Mesendoderm (in vitro differentiated cells): ENCODE measurements at regions not wholly inside any gene's neighbourhood (a gene's known extent, or its start where the extent isn't known, plus 50 kb on each side); places are given as distances from the start of the nearest gene placed in this dataset.
A peak's percentile ranks its signal among the peaks of the same experiment; 100 is the strongest.

Experiments used
- DNase-seq: peaks from one replicate; pipeline ENCODE4 v3.0.0; 2013
- H2AK5ac ChIP-seq: 2 replicates; pipeline ENCODE4 v1.6.1; 2013; ENCODE audit warnings: low read length, inconsistent platforms
- H2BK120ac ChIP-seq: 2 replicates; pipeline ENCODE4 v1.6.1; 2013; ENCODE audit warnings: low read depth, mild to moderate bottlenecking, low read length, moderate library complexity, mixed read lengths
- H2BK15ac ChIP-seq: replicated peaks from 2 replicates; pipeline ENCODE4 v1.6.1; 2013; ENCODE audit warnings: low read depth, mild to moderate bottlenecking, moderate library complexity
- H2BK5ac ChIP-seq: 2 replicates; pipeline ENCODE4 v1.6.1; 2013; ENCODE audit warnings: low read length, inconsistent platforms
- H3K18ac ChIP-seq: 2 replicates; pipeline ENCODE4 v1.6.1; 2013; ENCODE audit warnings: mild to moderate bottlenecking, low read length, mixed read lengths
- H3K23ac ChIP-seq: one replicate; pipeline ENCODE4 v1.6.1; 2013; ENCODE audit warnings: low read length
- H3K27ac ChIP-seq: 2 replicates; pipeline ENCODE4 v1.5.1; 2013; ENCODE audit warnings: low read depth, mild to moderate bottlenecking, inconsistent platforms, low read length, moderate library complexity
- H3K27me3 ChIP-seq: 2 replicates; pipeline ENCODE4 v1.6.1; 2013; ENCODE audit warnings: low read length, control low read depth, mild to moderate bottlenecking, inconsistent platforms; ENCODE audit not compliant: insufficient read depth, poor library complexity
- H3K36me3 ChIP-seq: 2 replicates; pipeline ENCODE4 v1.6.1; 2013; ENCODE audit warnings: low read length, inconsistent platforms; ENCODE audit not compliant: control insufficient read depth, insufficient read depth
- H3K4ac ChIP-seq: one replicate; pipeline ENCODE4 v1.6.1; 2013; ENCODE audit warnings: low read depth, mild to moderate bottlenecking, low read length, moderate library complexity
- H3K4me1 ChIP-seq: 2 replicates; pipeline ENCODE4 v1.6.1; 2013; ENCODE audit warnings: low read depth, low read length, inconsistent platforms; ENCODE audit not compliant: control insufficient read depth
- H3K4me2 ChIP-seq: 2 replicates; pipeline ENCODE4 v1.6.1; 2013; ENCODE audit warnings: low read length
- H3K4me3 ChIP-seq: 2 replicates; pipeline ENCODE4 v1.5.1; 2013; ENCODE audit warnings: mild to moderate bottlenecking, low read length
- H3K56ac ChIP-seq: one replicate; pipeline ENCODE4 v1.6.1; 2013; ENCODE audit warnings: low read length
- H3K79me1 ChIP-seq: 2 replicates; pipeline ENCODE4 v1.6.1; 2013; ENCODE audit warnings: low read length, inconsistent platforms
- H3K79me2 ChIP-seq: 2 replicates; pipeline ENCODE4 v1.6.1; 2013; ENCODE audit warnings: mild to moderate bottlenecking, low read length; ENCODE audit not compliant: control insufficient read depth, insufficient read depth
- H3K9ac ChIP-seq: 2 replicates; pipeline ENCODE4 v1.6.1; 2013; ENCODE audit warnings: low read length, inconsistent platforms
- H4K5ac ChIP-seq: one replicate; pipeline ENCODE4 v1.6.1; 2013; ENCODE audit warnings: low read length
- H4K8ac ChIP-seq: one replicate; pipeline ENCODE4 v1.6.1; 2013; ENCODE audit warnings: low read depth, mild to moderate bottlenecking, control low read depth, low read length, moderate library complexity
- WGBS: extraction: QIAGEN DNeasy Blood & Tissue Kit; methylation state at CpG from one replicate; pipeline ENCODE4 v1.1.7; 2013; ENCODE audit warnings: low lambda C conversion rate, missing lambda C conversion rate; ENCODE audit not compliant: insufficient coverage; ENCODE audit errors: extremely low coverage; 5-methylcytosine and 5-hydroxymethylcytosine counted together

DNA sequence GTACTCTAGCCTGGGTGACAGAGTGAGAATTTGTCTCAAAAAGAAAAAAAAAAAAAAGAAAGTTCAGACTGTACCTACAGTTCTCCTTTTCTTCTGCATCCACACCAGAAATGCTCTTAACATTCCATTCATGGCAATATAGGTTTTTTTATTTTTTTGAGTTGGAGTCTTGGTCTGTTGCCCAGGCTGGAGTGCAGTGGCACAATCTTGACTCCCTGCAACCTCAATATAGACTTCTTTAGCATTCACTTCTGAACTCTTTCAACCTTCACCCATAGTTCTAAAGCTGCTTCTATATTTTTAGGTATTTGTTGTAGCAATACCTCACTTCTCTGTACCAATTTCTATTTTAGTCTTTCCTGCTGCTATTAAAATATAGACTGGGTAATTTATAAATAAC, 1095.7 kb downstream of the FLRT2 start:
- DNase-seq = no peak
- H3K4me2 ChIP-seq = no peak overlapping the region
- H4K5ac ChIP-seq = no peak overlapping the region
- no peak overlapping the region for H2BK5ac ChIP-seq
- no peak overlapping the region for H3K27ac ChIP-seq
- H3K56ac ChIP-seq = no peak overlapping the region
- H3K4me3 ChIP-seq = no peak overlapping the region
- no peaks in the 10 kb centered on the region for H3K27me3 ChIP-seq
- no peak overlapping the region for H3K4ac ChIP-seq
- H3K79me2 ChIP-seq = no peaks in the 10 kb centered on the region
- no peak overlapping the region for H4K8ac ChIP-seq
- no peak overlapping the region for H3K9ac ChIP-seq
- no peak overlapping the region for H2AK5ac ChIP-seq
- H3K36me3 ChIP-seq = no peaks in the 10 kb centered on the region
- H3K18ac ChIP-seq = no peak overlapping the region
- H3K4me1 ChIP-seq = no peaks in the 10 kb centered on the region
- H3K23ac ChIP-seq = no peak overlapping the region
- H2BK120ac ChIP-seq = no peak overlapping the region
- H3K79me1 ChIP-seq = no peaks in the 10 kb centered on the region
- no peak overlapping the region for H2BK15ac ChIP-seq

DNA sequence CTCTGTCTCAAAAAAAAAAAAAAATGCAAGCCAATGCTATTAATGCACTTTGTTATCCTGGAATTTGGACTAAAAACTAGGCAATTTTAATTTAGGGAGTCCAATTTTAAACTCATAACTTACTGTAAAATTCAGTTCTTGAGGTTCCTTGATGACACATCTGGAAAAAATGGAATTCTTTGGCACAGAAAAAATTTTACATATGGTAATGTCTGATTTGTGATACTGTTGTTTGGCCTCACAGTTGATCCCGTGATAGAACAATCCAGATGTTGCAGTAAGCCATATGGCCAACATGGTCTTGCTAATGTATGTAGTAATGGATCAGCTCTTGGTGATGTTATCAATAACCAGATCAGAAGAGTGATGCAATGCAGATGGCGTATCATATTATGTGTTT, 1089.8 kb downstream of the FLRT2 start:
- H3K4me3 ChIP-seq = no peak overlapping the region
- no peak for DNase-seq
- no peaks in the 10 kb centered on the region for H3K36me3 ChIP-seq
- no peak overlapping the region for H3K18ac ChIP-seq
- H4K8ac ChIP-seq = no peak overlapping the region
- H3K4me2 ChIP-seq = no peak overlapping the region
- no peak overlapping the region for H3K9ac ChIP-seq
- H3K79me2 ChIP-seq = no peaks in the 10 kb centered on the region
- no peak overlapping the region for H3K4ac ChIP-seq
- no peaks in the 10 kb centered on the region for H3K27me3 ChIP-seq
- no peaks in the 10 kb centered on the region for H3K4me1 ChIP-seq
- no peak overlapping the region for H4K5ac ChIP-seq
- no CpG with 5 or more reads among the region's 2 CpGs for WGBS
- no peak overlapping the region for H3K27ac ChIP-seq
- no peak overlapping the region for H3K56ac ChIP-seq
- H2AK5ac ChIP-seq = no peak overlapping the region
- no peaks in the 10 kb centered on the region for H3K79me1 ChIP-seq
- H2BK15ac ChIP-seq = no peak overlapping the region
- no peak overlapping the region for H2BK120ac ChIP-seq
- H3K23ac ChIP-seq = no peak overlapping the region
- H2BK5ac ChIP-seq = no peak overlapping the region

DNA sequence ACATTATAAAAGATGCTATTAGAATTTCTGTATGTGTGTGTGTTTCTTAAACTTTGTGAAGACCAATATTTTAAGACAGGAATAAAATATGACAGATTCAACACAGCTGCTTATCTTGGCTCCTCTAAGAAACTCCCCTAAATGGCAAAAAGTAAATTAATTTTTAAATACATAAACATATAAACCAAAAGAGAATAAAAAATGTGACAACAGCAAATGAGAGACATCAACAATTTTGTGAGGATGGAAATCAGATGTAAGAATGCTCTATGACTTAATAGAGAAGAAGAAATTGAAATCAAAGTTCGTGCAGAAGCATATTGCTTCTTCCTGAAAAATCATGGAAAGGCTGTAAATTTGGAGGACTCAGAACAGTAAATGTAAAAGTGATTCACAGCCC, 1083.8 kb downstream of the FLRT2 start:
- H3K79me2 ChIP-seq = no peaks in the 10 kb centered on the region
- H3K4me2 ChIP-seq = no peak overlapping the region
- H3K4me1 ChIP-seq = no peaks in the 10 kb centered on the region
- no peak overlapping the region for H3K23ac ChIP-seq
- H4K5ac ChIP-seq = no peak overlapping the region
- no peaks in the 10 kb centered on the region for H3K36me3 ChIP-seq
- no peak overlapping the region for H2BK120ac ChIP-seq
- no peak overlapping the region for H3K18ac ChIP-seq
- no peak overlapping the region for H2BK15ac ChIP-seq
- WGBS = no CpG with 5 or more reads among the region's 1 CpG
- H3K79me1 ChIP-seq = no peaks in the 10 kb centered on the region
- H3K27me3 ChIP-seq = no peaks in the 10 kb centered on the region
- H3K9ac ChIP-seq = no peak overlapping the region
- H3K27ac ChIP-seq = no peak overlapping the region
- no peak overlapping the region for H2BK5ac ChIP-seq
- H4K8ac ChIP-seq = no peak overlapping the region
- DNase-seq = no peak
- no peak overlapping the region for H3K4ac ChIP-seq
- no peak overlapping the region for H3K4me3 ChIP-seq
- H2AK5ac ChIP-seq = no peak overlapping the region
- no peak overlapping the region for H3K56ac ChIP-seq

DNA sequence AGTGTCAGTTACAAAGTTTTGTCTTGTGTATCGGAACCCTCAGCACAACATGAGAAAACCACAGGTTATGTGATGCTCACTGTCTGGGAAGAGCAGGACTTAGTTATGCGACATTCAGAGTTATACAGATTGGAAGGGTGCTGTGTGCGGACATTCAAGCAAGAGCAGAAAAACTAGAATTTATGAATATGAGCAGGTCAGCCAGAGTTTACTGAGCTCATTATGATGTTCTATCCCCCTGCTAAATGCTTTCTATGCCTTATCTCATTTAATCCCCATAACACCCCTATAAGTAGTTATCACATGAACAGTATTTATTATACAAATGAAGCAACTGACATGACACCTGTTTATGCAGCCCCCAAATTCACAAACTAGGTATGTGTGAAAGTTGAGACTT, 1083.2 kb downstream of the FLRT2 start:
- H3K18ac ChIP-seq = no peak overlapping the region
- no peak overlapping the region for H2AK5ac ChIP-seq
- H3K4me1 ChIP-seq = no peaks in the 10 kb centered on the region
- no peak overlapping the region for H3K56ac ChIP-seq
- H3K27ac ChIP-seq = no peak overlapping the region
- no peaks in the 10 kb centered on the region for H3K79me1 ChIP-seq
- no peak overlapping the region for H3K4ac ChIP-seq
- no peak overlapping the region for H2BK15ac ChIP-seq
- H3K4me3 ChIP-seq = no peak overlapping the region
- no peaks in the 10 kb centered on the region for H3K79me2 ChIP-seq
- no peak for DNase-seq
- H2BK5ac ChIP-seq = no peak overlapping the region
- WGBS = no CpG with 5 or more reads among the region's 3 CpGs
- H3K36me3 ChIP-seq = no peaks in the 10 kb centered on the region
- no peak overlapping the region for H4K8ac ChIP-seq
- H3K23ac ChIP-seq = no peak overlapping the region
- no peaks in the 10 kb centered on the region for H3K27me3 ChIP-seq
- H2BK120ac ChIP-seq = no peak overlapping the region
- H3K9ac ChIP-seq = no peak overlapping the region
- H3K4me2 ChIP-seq = no peak overlapping the region
- H4K5ac ChIP-seq = no peak overlapping the region

DNA sequence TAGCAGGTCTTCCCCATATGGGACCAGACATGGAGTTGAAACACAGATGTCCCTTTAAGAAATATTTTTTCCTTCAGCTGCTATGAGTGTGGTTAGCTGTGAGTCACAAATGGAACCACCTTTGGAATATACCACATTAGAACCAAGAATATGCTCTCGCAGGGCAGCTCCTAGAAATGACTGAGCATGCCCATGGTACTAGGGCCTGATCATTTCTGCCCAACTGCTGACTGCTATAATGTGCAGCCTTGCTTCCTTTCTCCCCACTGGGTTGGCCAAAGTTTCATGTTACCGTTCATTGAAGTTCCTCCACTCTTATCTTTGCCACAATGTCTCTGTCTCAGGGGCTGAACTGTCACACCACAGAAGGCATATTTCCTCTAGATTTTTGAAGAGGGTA, 1074.6 kb downstream of the FLRT2 start:
- H4K8ac ChIP-seq = no peak overlapping the region
- no peaks in the 10 kb centered on the region for H3K27me3 ChIP-seq
- H2BK120ac ChIP-seq = no peak overlapping the region
- H3K27ac ChIP-seq = no peak overlapping the region
- no peak overlapping the region for H2BK15ac ChIP-seq
- no peak overlapping the region for H3K4ac ChIP-seq
- no peaks in the 10 kb centered on the region for H3K36me3 ChIP-seq
- no peak overlapping the region for H2BK5ac ChIP-seq
- H3K79me2 ChIP-seq = no peaks in the 10 kb centered on the region
- WGBS = no CpG with 5 or more reads among the region's 2 CpGs
- no peak for DNase-seq
- no peak overlapping the region for H3K18ac ChIP-seq
- H3K23ac ChIP-seq = no peak overlapping the region
- no peak overlapping the region for H3K4me3 ChIP-seq
- no peaks in the 10 kb centered on the region for H3K4me1 ChIP-seq
- no peak overlapping the region for H3K56ac ChIP-seq
- no peak overlapping the region for H3K4me2 ChIP-seq
- no peak overlapping the region for H3K9ac ChIP-seq
- H4K5ac ChIP-seq = no peak overlapping the region
- no peaks in the 10 kb centered on the region for H3K79me1 ChIP-seq
- no peak overlapping the region for H2AK5ac ChIP-seq

DNA sequence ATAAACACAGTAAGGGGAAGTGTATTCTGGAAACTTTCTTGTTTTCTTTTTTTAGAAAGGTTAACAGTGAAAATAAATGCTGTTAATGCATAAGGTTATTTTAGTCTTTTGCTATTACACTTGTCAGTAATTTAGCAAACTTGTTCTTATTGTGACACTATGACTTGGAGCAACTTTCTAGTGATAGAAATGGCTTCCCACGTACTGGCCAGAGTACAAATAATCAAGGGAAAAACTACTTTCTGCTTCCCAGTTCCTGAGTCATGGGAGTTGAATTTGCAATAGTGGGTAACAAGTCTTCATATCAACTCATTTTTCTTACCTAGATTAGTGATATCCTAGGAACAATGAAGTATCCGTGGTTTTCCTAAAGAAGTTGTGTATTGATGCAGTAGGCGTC, 1072.3 kb downstream of the FLRT2 start:
- Histone ChIP-seq H3K79me1 (no peaks in the 10 kb centered on the region), H3K4ac (no peak overlapping the region), H2BK120ac (no peak overlapping the region), H3K4me1 (no peaks in the 10 kb centered on the region), H3K4me2 (no peak overlapping the region), H3K36me3 (no peaks in the 10 kb centered on the region), H3K27me3 (no peaks in the 10 kb centered on the region), H3K56ac (no peak overlapping the region), H4K8ac (no peak overlapping the region), H4K5ac (no peak overlapping the region), H3K27ac (no peak overlapping the region), H3K4me3 (no peak overlapping the region), H2AK5ac (no peak overlapping the region), H3K23ac (no peak overlapping the region), H3K79me2 (no peaks in the 10 kb centered on the region), H3K9ac (no peak overlapping the region), H2BK5ac (no peak overlapping the region), H2BK15ac (no peak overlapping the region), H3K18ac (no peak overlapping the region)
- no CpG with 5 or more reads among the region's 3 CpGs for WGBS
- peak; percentile 10 for DNase-seq
